ENCODE measurements at regions not wholly inside any gene's neighbourhood (a gene's known extent, or its start where the extent isn't known, plus 50 kb on each side); places are given as distances from the start of the nearest gene placed in this dataset.

DNA sequence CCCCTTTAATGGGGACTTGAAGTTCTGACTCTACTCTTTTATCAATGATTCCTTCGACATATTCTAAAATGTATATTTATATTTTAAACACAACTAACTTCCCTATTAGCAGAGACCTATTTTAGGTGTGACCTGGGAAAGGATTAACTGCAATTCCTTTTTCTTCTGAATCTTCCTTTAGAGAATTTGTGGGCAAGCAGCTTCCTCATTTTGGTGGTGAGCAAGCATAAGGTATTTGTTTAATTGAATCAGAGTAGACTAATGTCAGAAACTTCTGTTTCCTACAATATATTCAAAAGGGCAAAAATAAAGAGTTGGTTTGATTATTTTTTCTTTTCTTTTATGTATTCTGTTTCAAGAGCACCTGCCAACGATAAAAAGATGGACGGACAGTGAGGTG lies 237.0 kb downstream of the IKZF2 start:
- no peak overlapping the region for H2BK120ac ChIP-seq (ENCODE audit: low read depth, low read length, poor library complexity, severe bottlenecking)
- no peak overlapping the region for H3K56ac ChIP-seq (ENCODE audit: insufficient read length, low read depth, low read length)
- H2BK20ac ChIP-seq (ENCODE audit: low read depth, low read length, poor library complexity, severe bottlenecking) = no peak overlapping the region
- H2BK5ac ChIP-seq (ENCODE audit: insufficient read length, low read length) = no peak overlapping the region
- no peak overlapping the region for H3K4ac ChIP-seq (ENCODE audit: low read depth, low read length)
- no peak overlapping the region for H2AFZ ChIP-seq (ENCODE audit: low read length)
- H2AK5ac ChIP-seq (ENCODE audit: insufficient read length, low read length) = no peak overlapping the region
- H3K79me2 ChIP-seq (ENCODE audit: insufficient read depth, low read length) = no peaks in the 10 kb centered on the region
- no peak overlapping the region for H3K4me2 ChIP-seq (ENCODE audit: insufficient read depth, insufficient read length, low read length)
- H3K27ac ChIP-seq (ENCODE audit: insufficient read length, low read depth, low read length) = no peak overlapping the region
- H3K18ac ChIP-seq (ENCODE audit: insufficient read length, low read depth, low read length) = no peak overlapping the region
- Mint-ChIP-seq H3K9me3 (peaks cover 0 to 2% of the 10 kb centered on the region in 2 experiments; a peak in 1 of 5 replicates), H3K27ac (no peak overlapping the region), H3K27me3 (ENCODE audit: low read depth) (no peaks in the 10 kb centered on the region), H3K4me1 (peaks cover 30% of the 10 kb centered on the region in 2 experiments), H3K4me3 (no peak overlapping the region), H3K36me3 (ENCODE audit: insufficient read depth in 1 of 3, low read depth in 3 of 3) (no peaks in the 10 kb centered on the region)
- H4K8ac ChIP-seq (replicated peaks; ENCODE audit: insufficient read length, low read depth, low read length) = no peak overlapping the region
- no peaks in the 10 kb centered on the region for H3K79me1 ChIP-seq (ENCODE audit: insufficient read depth, low read depth, low read length, poor library complexity, severe bottlenecking)
- no peaks in the 10 kb centered on the region for H3K4me1 ChIP-seq (ENCODE audit: insufficient read depth, low read length)
- WGBS (ENCODE audit: extremely low coverage, insufficient read length, low lambda C conversion rate) = no CpG with 5 or more reads among the region's 3 CpGs
- no peak overlapping the region for H4K91ac ChIP-seq (ENCODE audit: insufficient read length, low read depth, low read length)
- no peak overlapping the region for H3K14ac ChIP-seq (ENCODE audit: insufficient read depth, low read length)
- H4K20me1 ChIP-seq (ENCODE audit: control insufficient read depth, insufficient read depth, insufficient read length) = no peaks in the 10 kb centered on the region
- no peak overlapping the region for H2BK12ac ChIP-seq (ENCODE audit: insufficient read length, low read depth, low read length)
- no peak overlapping the region for H3T11ph ChIP-seq (ENCODE audit: low read length)
- H3K23me2 ChIP-seq (ENCODE audit: insufficient read length, low read depth, low read length, poor library complexity, severe bottlenecking) = no peaks in the 10 kb centered on the region
- H2BK15ac ChIP-seq (ENCODE audit: low read depth, low read length) = no peak overlapping the region
- H3K9me3 ChIP-seq (ENCODE audit: control insufficient read depth, low read depth, low read length) = no peaks in the 10 kb centered on the region
- DNase-seq = no peak
- H3K27me3 ChIP-seq (ENCODE audit: insufficient read depth, low read length) = no peaks in the 10 kb centered on the region
- H4K5ac ChIP-seq (ENCODE audit: insufficient read length, low read depth, low read length) = no peak overlapping the region
- no peak overlapping the region for H3K9ac ChIP-seq (ENCODE audit: extremely low read depth, insufficient read length, low read length)
- TF ChIP-seq, protein P1, sequence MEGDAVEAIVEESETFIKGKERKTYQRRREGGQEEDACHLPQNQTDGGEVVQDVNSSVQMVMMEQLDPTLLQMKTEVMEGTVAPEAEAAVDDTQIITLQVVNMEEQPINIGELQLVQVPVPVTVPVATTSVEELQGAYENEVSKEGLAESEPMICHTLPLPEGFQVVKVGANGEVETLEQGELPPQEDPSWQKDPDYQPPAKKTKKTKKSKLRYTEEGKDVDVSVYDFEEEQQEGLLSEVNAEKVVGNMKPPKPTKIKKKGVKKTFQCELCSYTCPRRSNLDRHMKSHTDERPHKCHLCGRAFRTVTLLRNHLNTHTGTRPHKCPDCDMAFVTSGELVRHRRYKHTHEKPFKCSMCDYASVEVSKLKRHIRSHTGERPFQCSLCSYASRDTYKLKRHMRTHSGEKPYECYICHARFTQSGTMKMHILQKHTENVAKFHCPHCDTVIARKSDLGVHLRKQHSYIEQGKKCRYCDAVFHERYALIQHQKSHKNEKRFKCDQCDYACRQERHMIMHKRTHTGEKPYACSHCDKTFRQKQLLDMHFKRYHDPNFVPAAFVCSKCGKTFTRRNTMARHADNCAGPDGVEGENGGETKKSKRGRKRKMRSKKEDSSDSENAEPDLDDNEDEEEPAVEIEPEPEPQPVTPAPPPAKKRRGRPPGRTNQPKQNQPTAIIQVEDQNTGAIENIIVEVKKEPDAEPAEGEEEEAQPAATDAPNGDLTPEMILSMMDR (conservative IDR thresholded peaks at IDR 0.05) = no peak
- H3K23ac ChIP-seq (ENCODE audit: insufficient read length, low read depth, low read length) = no peak overlapping the region
